ENCODE measurements at regions not wholly inside any gene's neighbourhood (a gene's known extent, or its start where the extent isn't known, plus 50 kb on each side); places are given as distances from the start of the nearest gene placed in this dataset.

- TF ChIP-seq CTCF (IDR thresholded peaks at IDR 0.05) (no peak), REST (IDR thresholded peaks at IDR 0.05; ENCODE audit: insufficient read depth in 1 of 2, low read depth in 2 of 2, low read length in 1 of 2) (no peak), TCF7L2 (IDR thresholded peaks at IDR 0.05; ENCODE audit: low read depth, low read length) (no peak), SIN3A (IDR thresholded peaks at IDR 0.05; ENCODE audit: borderline replicate concordance, insufficient read depth, low read depth, low read length) (no peak)
Measured at GRCh38 chr2:66121946-66122345, 313.0 kb upstream of the MEIS1 start.

All from Panc1 (cell line).